ENCODE measurements at regions not wholly inside any gene's neighbourhood (a gene's known extent, or its start where the extent isn't known, plus 50 kb on each side); places are given as distances from the start of the nearest gene placed in this dataset.

- intact Hi-C loops (cut with DNase I; ENCODE audit: low total_unique reads): no loop called here
- Histone ChIP-seq H3K4me3 (no peak overlapping the region), H3K27me3 (no peaks in the 10 kb centered on the region), H3K9me3 (no peaks in the 10 kb centered on the region), H3K27ac (no peak overlapping the region), H3K4me1 (no peaks in the 10 kb centered on the region), H3K36me3 (no peaks in the 10 kb centered on the region)
- DNase-seq (ENCODE audit: low spot score in 2 of 2): no peak
- TF ChIP-seq CTCF (IDR thresholded peaks at IDR 0.05): no peak
- no peak for TF ChIP-seq POLR2AphosphoS5 (IDR thresholded peaks at IDR 0.05)
- no peak for TF ChIP-seq POLR2A (IDR thresholded peaks at IDR 0.05)
Measured at GRCh38 chr2:223529696-223530095, 72.5 kb downstream of the SCG2 start.

- TF ChIP-seq POLR2AphosphoS5 (IDR thresholded peaks at IDR 0.05) (no peak), CTCF (IDR thresholded peaks at IDR 0.05) (no peak), POLR2A (IDR thresholded peaks at IDR 0.05) (no peak)
- no peaks in the 10 kb centered on the region for H3K9me3 ChIP-seq
- no peaks in the 10 kb centered on the region for H3K4me1 ChIP-seq
- intact Hi-C loops (cut with DNase I; ENCODE audit: low total_unique reads): no loop called here
- DNase-seq (ENCODE audit: low spot score in 2 of 2): no peak
- H3K36me3 ChIP-seq: no peaks in the 10 kb centered on the region
- H3K4me3 ChIP-seq: no peak overlapping the region
- H3K27ac ChIP-seq: no peak overlapping the region
- H3K27me3 ChIP-seq: no peaks in the 10 kb centered on the region
Measured at GRCh38 chr2:223530811-223531210, 71.3 kb downstream of the SCG2 start.

- Histone ChIP-seq H3K4me3 (no peak overlapping the region), H3K9me3 (no peaks in the 10 kb centered on the region), H3K27me3 (no peaks in the 10 kb centered on the region), H3K4me1 (no peaks in the 10 kb centered on the region), H3K27ac (no peak overlapping the region), H3K36me3 (no peaks in the 10 kb centered on the region)
- intact Hi-C loops (cut with DNase I; ENCODE audit: low total_unique reads): no loop called here
- no peak for DNase-seq (ENCODE audit: low spot score in 2 of 2)
- no peak for TF ChIP-seq POLR2AphosphoS5 (IDR thresholded peaks at IDR 0.05)
- no peak for TF ChIP-seq CTCF (IDR thresholded peaks at IDR 0.05)
- TF ChIP-seq POLR2A (IDR thresholded peaks at IDR 0.05): no peak
Measured at GRCh38 chr2:223532161-223532560, 70.0 kb downstream of the SCG2 start.

GRCh38 chr2:223532712-223533111 lies 69.4 kb downstream of the SCG2 start:
- DNase-seq (ENCODE audit: low spot score in 2 of 2): no peak
- no peaks in the 10 kb centered on the region for H3K36me3 ChIP-seq
- no peaks in the 10 kb centered on the region for H3K27me3 ChIP-seq
- no peak for TF ChIP-seq POLR2AphosphoS5 (IDR thresholded peaks at IDR 0.05)
- TF ChIP-seq POLR2A (IDR thresholded peaks at IDR 0.05): no peak
- TF ChIP-seq CTCF (IDR thresholded peaks at IDR 0.05): no peak
- H3K27ac ChIP-seq: no peak overlapping the region
- no peak overlapping the region for H3K4me3 ChIP-seq
- intact Hi-C loops (cut with DNase I; ENCODE audit: low total_unique reads): no loop called here
- no peaks in the 10 kb centered on the region for H3K9me3 ChIP-seq
- H3K4me1 ChIP-seq: no peaks in the 10 kb centered on the region

GRCh38 chr2:223536546-223536945 lies 65.6 kb downstream of the SCG2 start:
- Histone ChIP-seq H3K36me3 (no peaks in the 10 kb centered on the region), H3K27ac (no peak overlapping the region), H3K9me3 (no peaks in the 10 kb centered on the region), H3K27me3 (no peaks in the 10 kb centered on the region), H3K4me3 (no peak overlapping the region), H3K4me1 (no peaks in the 10 kb centered on the region)
- intact Hi-C loops (cut with DNase I; ENCODE audit: low total_unique reads): no loop called here
- no peak for DNase-seq (ENCODE audit: low spot score in 2 of 2)
- TF ChIP-seq POLR2AphosphoS5 (IDR thresholded peaks at IDR 0.05) (no peak), CTCF (IDR thresholded peaks at IDR 0.05) (no peak), POLR2A (IDR thresholded peaks at IDR 0.05) (no peak)

Data from breast epithelium (tissue), 4 donors.